Karpas-422 (cell line): ENCODE measurements at regions not wholly inside any gene's neighbourhood (a gene's known extent, or its start where the extent isn't known, plus 50 kb on each side); places are given as distances from the start of the nearest gene placed in this dataset.

ENCODE experiments used
- DNase-seq: peaks from one replicate; pipeline ENCODE4 v3.0.0-alpha.2; 2015
- H2AFZ ChIP-seq: fragments of 200-600 bp; sonication (generic); 2 replicates; pipeline ENCODE4 v1.6.1; 2014; ENCODE audit warnings: antibody characterized with exemption, low read length, mixed read lengths
- H3K27ac ChIP-seq: fragments of 200-600 bp; sonication (generic); 2 replicates; pipeline ENCODE4 v1.5.1; 2014; ENCODE audit warnings: mild to moderate bottlenecking, low read length, moderate library complexity
- H3K27me3 ChIP-seq: fragments of 200-600 bp; sonication (generic); 2 replicates; pipeline ENCODE4 v1.6.1; 2014; ENCODE audit warnings: low read length, mixed read lengths
- H3K36me3 ChIP-seq: fragments of 200-600 bp; sonication (generic); 2 replicates; pipeline ENCODE4 v1.6.1; 2014; ENCODE audit warnings: low read length, mixed read lengths; ENCODE audit not compliant: insufficient read depth
- H3K4me1 ChIP-seq: fragments of 200-600 bp; sonication (generic); 2 replicates; pipeline ENCODE4 v1.6.1; 2014; ENCODE audit warnings: mild to moderate bottlenecking, low read length, mixed read lengths
- H3K4me2 ChIP-seq: fragments of 200-600 bp; sonication (generic); 2 replicates; pipeline ENCODE4 v1.6.1; 2014; ENCODE audit warnings: low read length, low read depth, mild to moderate bottlenecking; ENCODE audit not compliant: poor library complexity, severe bottlenecking
- H3K4me3 ChIP-seq: fragments of 200-600 bp; sonication (generic); 2 replicates; pipeline ENCODE4 v1.5.1; 2014; ENCODE audit warnings: mild to moderate bottlenecking, antibody characterized with exemption, low read length, mixed read lengths
- H3K79me2 ChIP-seq: fragments of 200-600 bp; sonication (generic); 2 replicates; pipeline ENCODE4 v1.6.1; 2014; ENCODE audit warnings: mild to moderate bottlenecking, low read length, mixed read lengths
- H3K9ac ChIP-seq: fragments of 200-600 bp; sonication (generic); 2 replicates; pipeline ENCODE4 v1.6.0; 2014; ENCODE audit warnings: low read length
- H3K9me2 ChIP-seq: fragments of 200-600 bp; sonication (generic), shearing (Covaris generic); replicated peaks from 2 replicates; pipeline ENCODE4 v1.6.0; 2014; ENCODE audit warnings: mild to moderate bottlenecking, low read length, moderate library complexity; ENCODE audit not compliant: insufficient read depth
- H3K9me3 ChIP-seq: fragments of 300-700, 200-600 bp; sonication (generic); 2 replicates; pipeline ENCODE4 v1.6.1; 2014; ENCODE audit warnings: low read length, mixed read lengths
- H4K20me1 ChIP-seq: fragments of 200-600 bp; sonication (generic); 2 replicates; pipeline ENCODE4 v1.6.1; 2014; ENCODE audit warnings: mild to moderate bottlenecking, antibody characterized with exemption, low read length, low read depth; ENCODE audit not compliant: insufficient read depth

DNA sequence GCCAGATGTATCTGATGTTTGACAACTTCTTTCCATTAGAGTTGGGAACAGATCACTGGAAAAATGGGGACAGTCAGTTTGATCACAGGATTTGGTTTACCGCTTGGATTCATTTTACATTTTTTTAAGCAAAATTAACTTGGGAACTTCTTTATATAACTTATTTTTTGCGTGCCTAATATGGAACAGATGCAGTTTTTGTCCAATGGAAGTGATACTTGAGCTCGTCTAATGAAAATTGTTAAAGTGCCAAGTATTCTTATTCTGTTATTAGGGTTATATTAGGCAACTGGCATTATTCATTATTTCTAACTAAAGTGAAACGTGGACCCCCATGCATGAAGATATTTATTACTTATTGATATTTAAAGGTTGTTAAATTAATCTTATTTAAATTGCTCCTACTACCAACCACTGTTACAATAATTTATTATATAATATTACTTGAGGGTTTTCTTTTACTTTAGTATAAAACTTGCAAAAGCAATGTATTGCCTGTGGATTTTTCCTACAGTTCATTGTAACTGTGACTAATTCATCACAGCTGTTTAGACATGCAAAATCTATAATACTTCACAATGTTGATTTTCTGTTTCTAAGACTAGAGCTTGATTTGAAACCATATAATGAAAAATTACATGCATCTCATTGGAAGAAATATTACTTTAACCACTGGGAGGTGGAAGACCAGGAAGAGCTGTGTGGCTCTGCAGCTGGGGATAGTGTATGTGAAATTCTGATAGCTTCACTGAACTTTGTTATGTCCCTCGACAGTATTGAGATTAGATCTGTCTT lies 787.3 kb upstream of the WWC1 start:
- H4K20me1 ChIP-seq = no peaks in the 10 kb centered on the region
- no peaks in the 10 kb centered on the region for H3K9me3 ChIP-seq
- no peaks in the 10 kb centered on the region for H3K9me2 ChIP-seq
- H3K4me2 ChIP-seq = no peak overlapping the region
- DNase-seq = no peak
- no peak overlapping the region for H3K4me3 ChIP-seq
- H3K79me2 ChIP-seq = no peaks in the 10 kb centered on the region
- H3K4me1 ChIP-seq = no peaks in the 10 kb centered on the region
- no peak overlapping the region for H2AFZ ChIP-seq
- no peaks in the 10 kb centered on the region for H3K27me3 ChIP-seq
- no peak overlapping the region for H3K27ac ChIP-seq
- no peak overlapping the region for H3K9ac ChIP-seq
- H3K36me3 ChIP-seq = no peaks in the 10 kb centered on the region

DNA sequence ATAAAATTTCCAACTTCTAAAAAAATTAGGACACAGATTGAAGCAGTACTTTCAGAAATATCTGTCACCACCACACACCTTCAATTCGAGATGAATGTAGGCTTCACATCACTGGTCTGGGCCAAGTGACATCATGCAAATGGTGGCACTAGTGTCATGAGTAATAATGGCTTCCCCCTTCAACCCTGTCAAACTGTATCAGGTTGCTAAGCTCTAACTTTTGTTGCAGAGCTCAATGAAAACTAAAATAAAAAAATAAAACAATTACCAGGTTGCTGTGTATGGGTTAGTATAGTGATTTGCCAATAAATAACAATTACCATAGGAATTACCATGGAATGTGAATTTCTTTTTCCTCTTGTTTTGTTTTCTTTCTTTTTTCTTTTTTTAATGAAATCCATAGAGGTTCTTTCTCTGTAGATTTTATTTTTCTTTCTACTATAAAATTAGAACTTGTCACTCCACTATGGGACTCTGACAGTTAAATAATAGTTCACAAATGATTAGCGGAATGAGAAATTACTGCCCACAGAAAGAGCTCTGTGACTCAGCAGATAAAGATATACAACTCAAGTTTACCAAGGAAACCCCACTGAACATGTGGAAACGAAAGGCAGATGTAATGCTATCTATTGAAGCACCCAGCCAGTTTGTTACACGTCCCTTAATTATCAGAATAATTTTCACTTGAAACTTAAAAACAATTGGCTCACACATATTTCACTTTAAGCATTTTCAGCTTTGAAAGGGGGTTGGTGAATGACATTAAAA lies 783.8 kb upstream of the WWC1 start:
- H3K27me3 ChIP-seq = no peaks in the 10 kb centered on the region

DNA sequence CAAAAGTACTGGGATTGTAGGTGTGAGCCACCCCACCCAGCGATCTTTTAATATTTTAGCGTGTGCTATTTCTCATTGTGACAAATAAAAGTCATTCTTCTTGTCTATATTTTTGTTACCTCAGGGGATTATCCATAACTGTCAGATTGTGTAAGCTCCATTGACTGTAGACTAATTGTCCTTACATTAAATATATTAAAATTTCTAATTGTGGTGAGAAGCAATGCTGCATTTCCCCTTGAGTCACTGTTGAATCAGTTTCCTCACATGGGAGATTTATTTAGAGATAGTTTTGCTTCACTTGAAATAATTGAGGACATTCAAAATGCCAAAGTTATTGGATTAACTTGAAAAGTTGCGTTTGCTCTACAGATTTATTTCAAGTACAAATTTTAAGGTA lies 782.4 kb upstream of the WWC1 start:
- no peaks in the 10 kb centered on the region for H3K36me3 ChIP-seq
- no peaks in the 10 kb centered on the region for H3K4me1 ChIP-seq
- H3K27ac ChIP-seq = no peak overlapping the region
- no peak overlapping the region for H2AFZ ChIP-seq
- H3K9me2 ChIP-seq = no peaks in the 10 kb centered on the region
- no peaks in the 10 kb centered on the region for H3K79me2 ChIP-seq
- H3K4me2 ChIP-seq = no peak overlapping the region
- no peak overlapping the region for H3K4me3 ChIP-seq
- no peaks in the 10 kb centered on the region for H3K9me3 ChIP-seq
- no peak for DNase-seq
- no peaks in the 10 kb centered on the region for H4K20me1 ChIP-seq
- no peak overlapping the region for H3K9ac ChIP-seq
- no peaks in the 10 kb centered on the region for H3K27me3 ChIP-seq

More for the DNA sequence above, 783.8 kb upstream of the WWC1 start:
- no peak overlapping the region for H3K27ac ChIP-seq
- no peak overlapping the region for H3K4me2 ChIP-seq
- no peaks in the 10 kb centered on the region for H3K36me3 ChIP-seq
- no peaks in the 10 kb centered on the region for H3K79me2 ChIP-seq
- no peak overlapping the region for H3K9ac ChIP-seq
- no peak for DNase-seq
- H2AFZ ChIP-seq = no peak overlapping the region
- no peaks in the 10 kb centered on the region for H3K9me3 ChIP-seq
- H4K20me1 ChIP-seq = no peaks in the 10 kb centered on the region
- no peaks in the 10 kb centered on the region for H3K9me2 ChIP-seq
- H3K4me1 ChIP-seq = no peaks in the 10 kb centered on the region
- no peak overlapping the region for H3K4me3 ChIP-seq

DNA sequence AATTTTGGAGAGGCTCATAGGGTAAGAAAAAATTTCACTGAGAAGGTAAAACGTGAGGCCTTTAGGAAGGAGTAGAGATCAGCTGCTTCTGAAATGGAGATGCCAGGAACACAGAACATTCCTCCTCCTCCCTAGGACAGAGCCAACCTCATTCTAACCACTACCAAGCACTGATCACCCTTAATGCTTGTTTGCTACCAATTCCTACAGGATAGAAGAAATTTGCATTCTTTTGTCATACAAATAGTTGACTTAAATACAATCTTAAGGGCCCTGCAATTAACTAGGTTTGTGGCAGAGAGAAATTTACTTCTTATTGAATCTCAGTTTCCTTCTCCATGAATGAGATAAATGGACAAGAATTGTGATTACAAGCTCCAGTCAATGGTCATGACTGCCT lies 780.2 kb upstream of the WWC1 start:
- H3K9ac ChIP-seq = no peak overlapping the region
- H3K4me1 ChIP-seq = no peaks in the 10 kb centered on the region
- no peaks in the 10 kb centered on the region for H3K27me3 ChIP-seq
- no peak overlapping the region for H3K4me2 ChIP-seq
- H3K9me3 ChIP-seq = no peaks in the 10 kb centered on the region
- DNase-seq = no peak
- H3K4me3 ChIP-seq = no peak overlapping the region
- no peak overlapping the region for H2AFZ ChIP-seq
- no peaks in the 10 kb centered on the region for H3K36me3 ChIP-seq
- H3K79me2 ChIP-seq = no peaks in the 10 kb centered on the region
- no peak overlapping the region for H3K27ac ChIP-seq
- H4K20me1 ChIP-seq = no peaks in the 10 kb centered on the region
- H3K9me2 ChIP-seq = no peaks in the 10 kb centered on the region

DNA sequence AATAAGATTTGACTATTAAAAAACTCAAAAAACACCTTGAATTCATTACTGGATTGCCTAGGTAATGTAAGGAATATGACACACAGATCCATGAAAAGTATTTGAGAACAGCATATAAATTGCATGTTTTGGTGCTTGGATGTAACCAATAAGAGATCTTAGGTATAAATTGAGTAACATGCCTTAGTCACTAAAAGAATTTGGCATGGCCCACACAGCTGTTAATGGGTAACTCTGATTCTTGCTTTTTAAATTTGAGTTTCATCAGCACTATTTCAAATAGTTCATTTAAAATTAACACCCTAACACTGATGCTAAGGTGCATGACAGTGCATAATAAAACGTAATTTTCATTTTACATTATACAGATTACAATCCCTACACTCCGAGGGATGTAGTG lies 779.3 kb upstream of the WWC1 start:
- H4K20me1 ChIP-seq = no peaks in the 10 kb centered on the region
- H3K4me3 ChIP-seq = no peak overlapping the region
- no peak overlapping the region for H3K27ac ChIP-seq
- no peaks in the 10 kb centered on the region for H3K36me3 ChIP-seq
- H3K9me2 ChIP-seq = no peaks in the 10 kb centered on the region
- H3K4me1 ChIP-seq = no peaks in the 10 kb centered on the region
- no peak overlapping the region for H2AFZ ChIP-seq
- no peaks in the 10 kb centered on the region for H3K27me3 ChIP-seq
- H3K79me2 ChIP-seq = no peaks in the 10 kb centered on the region
- no peak overlapping the region for H3K9ac ChIP-seq
- H3K9me3 ChIP-seq = no peaks in the 10 kb centered on the region
- DNase-seq = no peak
- no peak overlapping the region for H3K4me2 ChIP-seq

DNA sequence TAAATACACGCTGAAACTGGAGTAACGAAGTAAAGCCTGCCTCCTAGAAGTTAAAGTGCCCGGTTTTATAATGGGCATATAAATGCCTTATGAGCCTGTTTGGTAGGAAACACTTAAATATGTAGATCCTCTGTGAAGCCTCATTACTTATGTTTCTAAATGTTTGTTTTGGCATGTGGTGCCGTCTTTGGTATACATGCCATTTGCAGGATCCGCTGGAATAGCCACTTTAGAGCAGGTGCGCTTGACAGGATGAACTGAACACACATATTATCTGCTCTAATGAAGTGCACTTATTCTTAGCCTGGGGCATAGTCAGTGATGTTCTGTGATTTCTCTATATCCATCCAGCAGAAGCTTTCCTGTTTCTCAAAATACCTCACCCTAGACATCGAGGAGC lies 778.1 kb upstream of the WWC1 start:
- Histone ChIP-seq H3K9me3 (no peaks in the 10 kb centered on the region), H3K4me2 (no peak overlapping the region), H3K4me1 (no peaks in the 10 kb centered on the region)

DNA sequence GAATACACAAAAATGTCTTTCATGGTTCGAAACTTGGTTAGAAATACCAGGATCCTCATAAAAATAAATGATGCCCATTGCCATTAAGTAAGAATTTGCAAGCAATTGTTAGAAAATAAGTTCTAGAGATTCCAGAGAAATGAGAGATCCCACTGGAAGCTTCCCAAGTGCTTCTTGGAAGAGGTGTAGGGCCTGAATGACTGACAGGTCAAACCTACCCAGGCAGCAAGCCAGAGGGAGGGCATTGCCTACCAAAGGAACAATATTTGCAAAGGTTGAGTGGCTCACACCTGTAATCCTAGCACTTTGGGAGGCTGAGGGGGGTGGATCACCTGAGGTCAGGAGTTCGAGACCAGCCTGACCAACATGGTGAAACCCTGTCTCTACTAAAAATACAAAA lies 777.0 kb upstream of the WWC1 start:
- Histone ChIP-seq H3K9ac (no peak overlapping the region), H4K20me1 (no peaks in the 10 kb centered on the region), H3K27ac (no peak overlapping the region), H3K79me2 (no peaks in the 10 kb centered on the region), H2AFZ (no peak overlapping the region), H3K4me3 (no peak overlapping the region), H3K4me1 (no peaks in the 10 kb centered on the region), H3K9me2 (no peaks in the 10 kb centered on the region), H3K9me3 (no peaks in the 10 kb centered on the region), H3K4me2 (no peak overlapping the region), H3K27me3 (no peaks in the 10 kb centered on the region), H3K36me3 (no peaks in the 10 kb centered on the region)
- no peak for DNase-seq

More for the DNA sequence above, 778.1 kb upstream of the WWC1 start:
- no peak overlapping the region for H3K27ac ChIP-seq
- H4K20me1 ChIP-seq = no peaks in the 10 kb centered on the region
- no peaks in the 10 kb centered on the region for H3K79me2 ChIP-seq
- no peak overlapping the region for H3K4me3 ChIP-seq
- no peaks in the 10 kb centered on the region for H3K27me3 ChIP-seq
- DNase-seq = no peak
- H3K9me2 ChIP-seq = no peaks in the 10 kb centered on the region
- no peaks in the 10 kb centered on the region for H3K36me3 ChIP-seq
- no peak overlapping the region for H3K9ac ChIP-seq
- H2AFZ ChIP-seq = no peak overlapping the region

DNA sequence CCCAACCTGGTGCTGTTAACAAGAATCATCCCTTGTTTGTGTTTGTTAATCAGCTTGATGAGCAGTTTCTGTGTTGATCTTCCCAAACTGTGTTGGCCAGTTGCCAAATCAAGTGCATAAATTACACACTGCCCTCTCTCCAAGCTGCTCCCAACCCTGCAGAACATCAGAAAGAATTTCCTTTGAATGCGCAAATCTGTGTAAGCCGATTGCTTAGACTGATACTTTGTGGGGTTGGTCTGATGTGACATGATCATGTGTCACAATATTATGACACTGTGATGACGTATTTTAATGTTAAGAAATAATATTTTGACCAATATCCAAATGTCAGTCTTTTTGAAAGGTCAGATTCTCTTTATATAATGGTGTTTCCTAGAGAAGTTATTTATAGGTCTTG lies 766.4 kb upstream of the WWC1 start:
- Histone ChIP-seq H3K27me3 (no peaks in the 10 kb centered on the region), H3K4me2 (no peak overlapping the region), H3K4me1 (no peaks in the 10 kb centered on the region), H3K9me3 (no peaks in the 10 kb centered on the region), H3K9ac (no peak overlapping the region), H3K27ac (no peak overlapping the region), H4K20me1 (no peaks in the 10 kb centered on the region), H2AFZ (no peak overlapping the region), H3K4me3 (no peak overlapping the region), H3K79me2 (no peaks in the 10 kb centered on the region), H3K9me2 (no peaks in the 10 kb centered on the region), H3K36me3 (no peaks in the 10 kb centered on the region)
- DNase-seq = no peak
